Endometrium (tissue), 2 donors: ENCODE measurements at regions not wholly inside any gene's neighbourhood (a gene's known extent, or its start where the extent isn't known, plus 50 kb on each side); places are given as distances from the start of the nearest gene placed in this dataset.
"Not testable (repeated sequence)": the region's sequence is repeated elsewhere in the genome, so short reads cannot be mapped to it uniquely, and the experiment has no call there.

Source experiments
- FAIRE-seq: peaks from 2 replicates; lab custom pipeline; 2012; peaks lifted over from hg19 to GRCh38; lab: Jason Lieb, UNC
- donor health status: control.
- donor health status: control.

- FAIRE-seq, result no peak
These were observed 463.2 kb upstream of the ZNF608 start for GRCh38 chr5:125209650-125210049.

GRCh38 chr5:125210242-125210947, 464.0 kb upstream of the ZNF608 start:
- FAIRE-seq, result no peak

GRCh38 chr5:125214080-125214479, 467.6 kb upstream of the ZNF608 start:
- FAIRE-seq, result no peak

GRCh38 chr5:125215593-125215992, 469.2 kb upstream of the ZNF608 start:
- no peak for FAIRE-seq

GRCh38 chr5:125219710-125220109, 473.3 kb upstream of the ZNF608 start:
- no peak for FAIRE-seq

GRCh38 chr5:125220284-125220683, 473.8 kb upstream of the ZNF608 start:
- FAIRE-seq, result no peak

GRCh38 chr5:125222597-125223240, 476.3 kb upstream of the ZNF608 start:
- no peak for FAIRE-seq

- FAIRE-seq, result no peak
These were observed 479.0 kb upstream of the ZNF608 start for GRCh38 chr5:125225424-125225823.

- FAIRE-seq, result no peak
These were observed 480.4 kb upstream of the ZNF608 start for GRCh38 chr5:125226825-125227224.

- no peak for FAIRE-seq
These were observed 481.1 kb upstream of the ZNF608 start for GRCh38 chr5:125227333-125228095.

- FAIRE-seq, result no peak
These were observed 482.1 kb upstream of the ZNF608 start for GRCh38 chr5:125228363-125229070.

- no peak for FAIRE-seq
These were observed 483.1 kb upstream of the ZNF608 start for GRCh38 chr5:125229556-125229955.

- FAIRE-seq, result peak; percentile 29
These were observed 486.4 kb upstream of the ZNF608 start for GRCh38 chr5:125232779-125233230.

GRCh38 chr5:125233944-125234343, 487.5 kb upstream of the ZNF608 start:
- FAIRE-seq, result no peak

GRCh38 chr5:125236007-125236406, 489.6 kb upstream of the ZNF608 start:
- FAIRE-seq, result no peak

GRCh38 chr5:125236981-125237380, 490.5 kb upstream of the ZNF608 start:
- FAIRE-seq, result no peak

- peak; percentile 83 for FAIRE-seq
These were observed 498.1 kb upstream of the ZNF608 start for GRCh38 chr5:125244531-125244930.

- no peak for FAIRE-seq
These were observed 498.8 kb upstream of the ZNF608 start for GRCh38 chr5:125245216-125245615.

GRCh38 chr5:125249400-125249799, 503.0 kb upstream of the ZNF608 start:
- FAIRE-seq, result no peak

GRCh38 chr5:125251703-125252102, 505.3 kb upstream of the ZNF608 start:
- FAIRE-seq, result no peak

- not testable (repeated sequence) for FAIRE-seq
These were observed 507.2 kb upstream of the ZNF608 start for GRCh38 chr5:125253634-125254033.

- no peak for FAIRE-seq
These were observed 507.8 kb upstream of the ZNF608 start for GRCh38 chr5:125254267-125254666.
